GM19455 (cell line): ENCODE measurements at regions not wholly inside any gene's neighbourhood (a gene's known extent, or its start where the extent isn't known, plus 50 kb on each side); places are given as distances from the start of the nearest gene placed in this dataset.

Experiments used
- ATAC-seq: cut with Tn5 transposase; IDR thresholded peaks from one replicate; pipeline ENCODE4 v1.9.1; 2021; ENCODE audit not compliant: unreplicated experiment

- ATAC-seq, result no peak
Measured at GRCh38 chr18:41373612-41374011, 581.4 kb upstream of the PIK3C3 start.

- ATAC-seq, result no peak
Measured at GRCh38 chr18:41372046-41372665, 582.9 kb upstream of the PIK3C3 start.

- no peak for ATAC-seq
Measured at GRCh38 chr18:41371156-41372045, 583.6 kb upstream of the PIK3C3 start.

GRCh38 chr18:41370740-41371139, 584.3 kb upstream of the PIK3C3 start:
- no peak for ATAC-seq

GRCh38 chr18:41357708-41358107, 597.3 kb upstream of the PIK3C3 start:
- no peak for ATAC-seq

- ATAC-seq, result no peak
Measured at GRCh38 chr18:41353777-41354528, 601.1 kb upstream of the PIK3C3 start.

- no peak for ATAC-seq
Measured at GRCh38 chr18:41351430-41351829, 603.6 kb upstream of the PIK3C3 start.

- no peak for ATAC-seq
Measured at GRCh38 chr18:41347057-41347456, 608.0 kb upstream of the PIK3C3 start.

- no peak for ATAC-seq
Measured at GRCh38 chr18:41343808-41344207, 611.2 kb upstream of the PIK3C3 start.

GRCh38 chr18:41338341-41338740, 616.7 kb upstream of the PIK3C3 start:
- no peak for ATAC-seq

GRCh38 chr18:41331661-41332060, 623.4 kb upstream of the PIK3C3 start:
- no peak for ATAC-seq

- no peak for ATAC-seq
Measured at GRCh38 chr18:41326311-41326710, 628.7 kb upstream of the PIK3C3 start.

GRCh38 chr18:41324934-41325333, 630.1 kb upstream of the PIK3C3 start:
- ATAC-seq, result no peak

- ATAC-seq, result no peak
Measured at GRCh38 chr18:41324020-41324791, 630.8 kb upstream of the PIK3C3 start.

- ATAC-seq, result no peak
Measured at GRCh38 chr18:41323044-41323443, 632.0 kb upstream of the PIK3C3 start.

GRCh38 chr18:41320100-41320499, 634.9 kb upstream of the PIK3C3 start:
- ATAC-seq, result no peak

- no peak for ATAC-seq
Measured at GRCh38 chr18:41315134-41315533, 639.9 kb upstream of the PIK3C3 start.

GRCh38 chr18:41311571-41312547, 643.2 kb upstream of the PIK3C3 start:
- ATAC-seq, result no peak

- ATAC-seq, result no peak
Measured at GRCh38 chr18:41297740-41298139, 657.3 kb upstream of the PIK3C3 start.

- ATAC-seq, result no peak
Measured at GRCh38 chr18:41269294-41269693, 685.7 kb upstream of the PIK3C3 start.
